Naive thymus-derived CD4-positive, alpha-beta T cell (primary cell): ENCODE measurements at regions not wholly inside any gene's neighbourhood (a gene's known extent, or its start where the extent isn't known, plus 50 kb on each side); places are given as distances from the start of the nearest gene placed in this dataset.
"Not testable (repeated sequence)": the region's sequence is repeated elsewhere in the genome, so short reads cannot be mapped to it uniquely, and the experiment has no call there.

Source experiments
- ATAC-seq: fragments of 150-1000 bp; cut with Tn5 transposase; 2 replicates; pipeline ENCODE4 v1.10.0; 2021; ENCODE audit warnings: mild to moderate bottlenecking, moderate library complexity
- CTCF ChIA-PET: fragments of 350-600 bp; sonication (Branson Sonifier 250); formaldehyde crosslinking; loops from one replicate; lab custom pipeline; 2021; ENCODE audit warnings: antibody characterized with exemption; lab: Charles Lee
- POLR2A ChIA-PET: fragments of 350-600 bp; sonication (Branson Sonifier 250); formaldehyde crosslinking; loops from one replicate; lab custom pipeline; 2021; ENCODE audit warnings: antibody characterized with exemption, inconsistent platforms; lab: Charles Lee
- DNase-seq, 9 donors: peaks; one replicate each; pipeline versions ENCODE4 v3.0.0 to v3.0.0-alpha.2; 2020 to 2022; ENCODE audit warnings: mixed read lengths in 1 of 9
- H3K27ac ChIP-seq: one replicate; pipeline ENCODE4 v1.7.0; 2013; ENCODE audit warnings: mild to moderate bottlenecking, low read depth, low read length, moderate library complexity
- H3K27me3 ChIP-seq, 2 donors: one replicate each; pipeline ENCODE4 v1.7.0; 2013; ENCODE audit warnings: low read length in 2 of 2, mild to moderate bottlenecking in 2 of 2, moderate library complexity in 2 of 2; ENCODE audit not compliant: control insufficient read depth in 2 of 2, insufficient read depth in 2 of 2
- H3K36me3 ChIP-seq, 3 experiments: 1 replicate in 2 of 3; 2 replicates in 1 of 3; pipeline ENCODE4 v1.7.0; 2013; ENCODE audit warnings: low read length in 3 of 3, mild to moderate bottlenecking in 3 of 3, moderate library complexity in 1 of 3; ENCODE audit not compliant: insufficient read depth in 3 of 3, control insufficient read depth in 2 of 3
- H3K4me1 ChIP-seq, 2 donors: one replicate each; pipeline ENCODE4 v1.7.0; 2013; ENCODE audit warnings: low read length in 2 of 2, mild to moderate bottlenecking in 2 of 2, moderate library complexity in 1 of 2; ENCODE audit not compliant: control insufficient read depth in 2 of 2, insufficient read depth in 2 of 2
- H3K4me3 ChIP-seq: 2 replicates; pipeline ENCODE4 v1.7.0; 2013; ENCODE audit warnings: mild to moderate bottlenecking, low read length
- H3K9me3 ChIP-seq, 3 experiments: 1 replicate in 2 of 3; 2 replicates in 1 of 3; pipeline ENCODE4 v1.7.0; 2013; ENCODE audit warnings: low read length in 3 of 3; ENCODE audit not compliant: control insufficient read depth in 2 of 3
- H3K27ac Mint-ChIP-seq, 9 donors: one replicate each; pipeline ENCODE4 v1.8.0; 2020 to 2022; ENCODE audit warnings: mixed read lengths in 9 of 9, mild to moderate bottlenecking in 8 of 9, moderate library complexity in 5 of 9, inconsistent platforms in 2 of 9
- H3K27me3 Mint-ChIP-seq, 5 donors: one replicate each; pipeline ENCODE4 v1.8.0; 2021 to 2022; ENCODE audit warnings: mixed read lengths in 5 of 5, mild to moderate bottlenecking in 1 of 5
- H3K36me3 Mint-ChIP-seq, 5 donors: one replicate each; pipeline ENCODE4 v1.8.0; 2020 to 2022; ENCODE audit warnings: mixed read lengths in 5 of 5, mild to moderate bottlenecking in 3 of 5, inconsistent platforms in 1 of 5
- H3K4me1 Mint-ChIP-seq, 7 donors: one replicate each; pipeline ENCODE4 v1.8.0; 2020 to 2022; ENCODE audit warnings: mixed read lengths in 7 of 7, mild to moderate bottlenecking in 3 of 7, inconsistent platforms in 1 of 7
- H3K4me3 Mint-ChIP-seq, 10 donors: one replicate each; pipeline ENCODE4 v1.8.0; 2020 to 2022; ENCODE audit warnings: mild to moderate bottlenecking in 10 of 10, mixed read lengths in 10 of 10, moderate library complexity in 6 of 10, inconsistent platforms in 2 of 10
- H3K9me3 Mint-ChIP-seq, 11 donors: one replicate each; pipeline ENCODE4 v1.8.0; 2020 to 2022; ENCODE audit warnings: mixed read lengths in 11 of 11, mild to moderate bottlenecking in 4 of 11, inconsistent platforms in 1 of 11, moderate library complexity in 1 of 11
- intact Hi-C, 2 donors: fragments of 100-400 bp; cut with micrococcal nuclease; formaldehyde crosslinking; loops; one replicate each; pipeline ENCODE4 v1.15.1; 2023

- DNase-seq: no peak
- H3K36me3 ChIP-seq: no peaks in the 10 kb centered on the region
- no peak overlapping the region for H3K27ac ChIP-seq
- Mint-ChIP-seq H3K27me3 (no peaks in the 10 kb centered on the region), H3K4me3 (no peak overlapping the region), H3K36me3 (no peaks in the 10 kb centered on the region), H3K27ac (no peak overlapping the region), H3K4me1 (no peaks in the 10 kb centered on the region), H3K9me3 (peaks cover 0 to 2% (median 0%) of the 10 kb centered on the region in 11 donors)
- H3K9me3 ChIP-seq: no peaks in the 10 kb centered on the region
- H3K4me3 ChIP-seq: no peak overlapping the region
- POLR2A ChIA-PET: no interaction called here
- no peak for ATAC-seq
- no peaks in the 10 kb centered on the region for H3K4me1 ChIP-seq
- H3K27me3 ChIP-seq: no peaks in the 10 kb centered on the region
- intact Hi-C loops: no loop called here
- CTCF ChIA-PET: no interaction called here
Observed at GRCh38 chr7:152579070-152579469, 96.9 kb downstream of the XRCC2 start.

- Histone ChIP-seq H3K27me3 (no peaks in the 10 kb centered on the region), H3K27ac (no peak overlapping the region), H3K36me3 (no peaks in the 10 kb centered on the region), H3K9me3 (no peaks in the 10 kb centered on the region), H3K4me3 (no peak overlapping the region), H3K4me1 (no peaks in the 10 kb centered on the region)
- no peak for ATAC-seq
- H3K27me3 Mint-ChIP-seq: no peaks in the 10 kb centered on the region
- peaks cover 0 to 2% (median 0%) of the 10 kb centered on the region in 11 donors for H3K9me3 Mint-ChIP-seq
- H3K4me3 Mint-ChIP-seq: no peak overlapping the region
- no peaks in the 10 kb centered on the region for H3K4me1 Mint-ChIP-seq
- no peaks in the 10 kb centered on the region for H3K36me3 Mint-ChIP-seq
- no peak overlapping the region for H3K27ac Mint-ChIP-seq
- DNase-seq: no peak
- CTCF ChIA-PET: no interaction called here
- intact Hi-C loops: no loop called here
- POLR2A ChIA-PET: no interaction called here
Observed at GRCh38 chr7:152577339-152577738, 98.6 kb downstream of the XRCC2 start.

- Histone ChIP-seq H3K9me3 (no peaks in the 10 kb centered on the region), H3K4me3 (no peak overlapping the region), H3K27me3 (no peaks in the 10 kb centered on the region), H3K4me1 (no peaks in the 10 kb centered on the region), H3K27ac (no peak overlapping the region), H3K36me3 (no peaks in the 10 kb centered on the region)
- Mint-ChIP-seq H3K9me3 (peaks cover 0 to 2% (median 0%) of the 10 kb centered on the region in 11 donors), H3K27me3 (no peaks in the 10 kb centered on the region), H3K4me3 (no peak overlapping the region), H3K4me1 (no peaks in the 10 kb centered on the region), H3K36me3 (no peaks in the 10 kb centered on the region), H3K27ac (no peak overlapping the region)
- DNase-seq: no peak
- no peak for ATAC-seq
- intact Hi-C loops: no loop called here
- CTCF ChIA-PET: no interaction called here
- POLR2A ChIA-PET: no interaction called here
Observed at GRCh38 chr7:152574892-152575548, 100.9 kb downstream of the XRCC2 start.

- H3K9me3 ChIP-seq, H3K36me3 ChIP-seq, ATAC-seq, H3K27me3 ChIP-seq, H3K27ac Mint-ChIP-seq, H3K4me3 ChIP-seq, H3K4me1 Mint-ChIP-seq, DNase-seq, intact Hi-C loops, H3K27ac ChIP-seq, CTCF ChIA-PET, H3K36me3 Mint-ChIP-seq, H3K27me3 Mint-ChIP-seq, H3K4me3 Mint-ChIP-seq, H3K4me1 ChIP-seq, H3K9me3 Mint-ChIP-seq: not testable (repeated sequence)
- POLR2A ChIA-PET: interaction anchor here (0.7 kb wide), 1 partner anchor 170 kb away, joined by 6 read pairs; no protein-coding TSS in a partner anchor
Observed at GRCh38 chr7:152573186-152573585, 102.8 kb downstream of the XRCC2 start.

GRCh38 chr7:152572101-152572500, 103.8 kb downstream of the XRCC2 start:
- ATAC-seq (no peak), DNase-seq (no peak)
- H3K9me3 Mint-ChIP-seq: no peaks in the 10 kb centered on the region
- H3K4me3 ChIP-seq: no peak overlapping the region
- POLR2A ChIA-PET: no interaction called here
- H3K36me3 ChIP-seq: no peaks in the 10 kb centered on the region
- H3K4me1 Mint-ChIP-seq: no peaks in the 10 kb centered on the region
- H3K27ac ChIP-seq: no peak overlapping the region
- H3K27me3 Mint-ChIP-seq: no peaks in the 10 kb centered on the region
- CTCF ChIA-PET: interaction anchor here (0.5 kb wide), 1 partner anchor 30 kb away, joined by 3 read pairs; no protein-coding TSS in a partner anchor
- no peak overlapping the region for H3K27ac Mint-ChIP-seq
- no peaks in the 10 kb centered on the region for H3K9me3 ChIP-seq
- H3K27me3 ChIP-seq: no peaks in the 10 kb centered on the region
- no peak overlapping the region for H3K4me3 Mint-ChIP-seq
- intact Hi-C loops: no loop called here
- no peaks in the 10 kb centered on the region for H3K4me1 ChIP-seq
- no peaks in the 10 kb centered on the region for H3K36me3 Mint-ChIP-seq

- Mint-ChIP-seq H3K27ac (no peak overlapping the region), H3K4me3 (no peak overlapping the region), H3K9me3 (no peaks in the 10 kb centered on the region), H3K36me3 (no peaks in the 10 kb centered on the region), H3K27me3 (peaks cover 0 to 3% (median 0%) of the 10 kb centered on the region in 5 donors), H3K4me1 (no peaks in the 10 kb centered on the region)
- Histone ChIP-seq H3K27me3 (no peaks in the 10 kb centered on the region), H3K27ac (no peak overlapping the region), H3K9me3 (no peaks in the 10 kb centered on the region), H3K4me3 (no peak overlapping the region), H3K36me3 (no peaks in the 10 kb centered on the region), H3K4me1 (no peaks in the 10 kb centered on the region)
- intact Hi-C loops: no loop called here
- CTCF ChIA-PET: no interaction called here
- no peak for DNase-seq
- POLR2A ChIA-PET: no interaction called here
- no peak for ATAC-seq
Observed at GRCh38 chr7:152571068-152571467, 104.9 kb downstream of the XRCC2 start.

GRCh38 chr7:152568972-152569371, 107.0 kb downstream of the XRCC2 start:
- peaks cover 0 to 11% (median 5%) of the 10 kb centered on the region in 5 donors for H3K27me3 Mint-ChIP-seq
- H3K4me3 Mint-ChIP-seq: no peak overlapping the region
- H3K36me3 ChIP-seq: no peaks in the 10 kb centered on the region
- CTCF ChIA-PET: no interaction called here
- no peak for DNase-seq
- H3K27me3 ChIP-seq: no peaks in the 10 kb centered on the region
- H3K4me1 Mint-ChIP-seq: peaks cover 0 to 19% (median 13%) of the 10 kb centered on the region in 7 donors
- no peaks in the 10 kb centered on the region for H3K9me3 Mint-ChIP-seq
- no peak for ATAC-seq
- intact Hi-C loops: loop anchor here in 1 of 2 donors (5.0 kb wide), 1 partner anchor 232 kb away; no protein-coding TSS in a partner anchor
- no peak overlapping the region for H3K4me3 ChIP-seq
- no peaks in the 10 kb centered on the region for H3K36me3 Mint-ChIP-seq
- POLR2A ChIA-PET: no interaction called here
- no peaks in the 10 kb centered on the region for H3K9me3 ChIP-seq
- H3K27ac ChIP-seq: no peak overlapping the region
- H3K27ac Mint-ChIP-seq: no peak overlapping the region
- no peaks in the 10 kb centered on the region for H3K4me1 ChIP-seq
